ENCODE measurements at regions not wholly inside any gene's neighbourhood (a gene's known extent, or its start where the extent isn't known, plus 50 kb on each side); places are given as distances from the start of the nearest gene placed in this dataset.

DNA sequence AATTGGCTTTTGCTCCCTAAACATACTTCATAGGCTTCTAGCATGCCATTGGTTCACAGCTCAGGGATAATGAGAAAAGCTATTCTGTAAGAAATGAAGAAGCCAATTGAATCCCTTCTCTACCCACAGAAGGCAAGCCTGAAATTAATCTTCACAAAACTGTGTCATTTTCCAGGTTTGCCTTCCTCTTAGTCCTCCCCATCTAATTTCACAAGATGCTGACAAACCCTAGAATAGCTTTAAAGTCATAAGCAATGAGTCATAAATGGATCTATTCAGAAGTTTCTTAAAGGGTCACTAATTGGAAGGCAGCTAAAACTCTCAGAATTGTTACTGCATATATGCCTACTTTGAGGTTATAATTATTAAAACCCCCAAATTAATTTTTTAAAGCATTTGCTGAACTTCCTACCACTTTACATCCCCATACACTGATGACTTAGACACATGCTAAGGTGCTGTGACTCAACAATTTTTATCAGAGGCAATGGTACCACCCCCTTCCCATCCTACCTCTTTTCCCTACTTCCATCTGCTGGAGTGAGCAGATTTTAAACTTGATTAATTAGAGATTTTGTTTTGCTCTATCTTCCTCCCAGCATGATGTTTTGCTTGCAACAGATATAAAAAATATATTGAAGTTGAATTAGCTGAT is 51.3 kb upstream of the NABP1 start:
- DNase-seq (ENCODE audit: low read depth in 1 of 2, low spot score in 1 of 2): no peak
- in situ Hi-C loops (cut with HindIII; ENCODE audit: low pct_unique_long_range_greater_than_20kb, low sequenced_read_pairs): no loop called here
- TF ChIP-seq JUND (IDR thresholded peaks at IDR 0.05; ENCODE audit: low read depth): no peak

DNA sequence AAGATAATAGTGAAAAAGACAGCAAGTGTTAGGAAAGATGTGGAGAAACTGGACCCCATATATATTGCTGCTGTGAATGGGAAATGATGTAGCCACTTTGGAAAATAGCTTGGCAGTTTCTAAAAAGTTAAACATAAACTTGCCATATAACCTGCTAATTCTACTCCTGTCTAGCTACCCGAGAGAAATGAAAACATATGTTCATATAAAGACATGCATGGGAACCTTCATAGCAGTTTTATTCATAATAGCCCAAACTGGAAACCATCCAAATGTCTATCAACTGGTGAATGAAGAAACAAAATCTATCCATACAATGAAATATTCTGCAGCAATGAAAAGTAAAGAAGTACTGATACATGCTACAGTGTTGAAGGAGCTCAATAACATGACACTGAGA is 50.4 kb upstream of the NABP1 start:
- TF ChIP-seq JUND (IDR thresholded peaks at IDR 0.05; ENCODE audit: low read depth): no peak
- in situ Hi-C loops (cut with HindIII; ENCODE audit: low pct_unique_long_range_greater_than_20kb, low sequenced_read_pairs): no loop called here
- DNase-seq (ENCODE audit: low read depth in 1 of 2, low spot score in 1 of 2): no peak
